Astrocyte of the spinal cord (primary cell): ENCODE measurements at regions not wholly inside any gene's neighbourhood (a gene's known extent, or its start where the extent isn't known, plus 50 kb on each side); places are given as distances from the start of the nearest gene placed in this dataset.
"Not testable (repeated sequence)": the region's sequence is repeated elsewhere in the genome, so short reads cannot be mapped to it uniquely, and the experiment has no call there.

Experiments used
- DNase-seq: peaks from one replicate; pipeline ENCODE4 v3.0.0; 2011; ENCODE audit warnings: low read depth, low spot score
- H3K4me3 ChIP-seq: 2 replicates; pipeline ENCODE4 v1.5.1; 2011; ENCODE audit warnings: low read depth, mild to moderate bottlenecking, low read length, moderate library complexity
- CTCF ChIP-seq: IDR thresholded peaks from 2 replicates; pipeline ENCODE4 v1.5.1; 2012; ENCODE audit warnings: low read depth, mild to moderate bottlenecking, low read length, inconsistent platforms
- in situ Hi-C: cut with HindIII; loops from 2 replicates; pipeline ENCODE4 v1.10.0; 2017; ENCODE audit warnings: low sequenced_read_pairs

GRCh38 chr9:88828492-88828974 is 162.7 kb upstream of the S1PR3 start:
- in situ Hi-C loops, result no loop called here
- DNase-seq, result no peak
- H3K4me3 ChIP-seq, result no peak overlapping the region
- TF ChIP-seq CTCF, result no peak

- peak; percentile 39 for DNase-seq
- in situ Hi-C loops, result no loop called here
- TF ChIP-seq CTCF, result no peak
These were observed 162.0 kb upstream of the S1PR3 start for GRCh38 chr9:88829276-88829675.

GRCh38 chr9:88831713-88832407 is 159.4 kb upstream of the S1PR3 start:
- TF ChIP-seq CTCF, result no peak
- no peak overlapping the region for H3K4me3 ChIP-seq
- DNase-seq, result no peak
- in situ Hi-C loops, result no loop called here

More at GRCh38 chr9:88829276-88829675, 162.0 kb upstream of the S1PR3 start:
- H3K4me3 ChIP-seq, result no peak overlapping the region

- no peak for TF ChIP-seq CTCF
- in situ Hi-C loops, result no loop called here
- H3K4me3 ChIP-seq, result no peak overlapping the region
- DNase-seq, result no peak
These were observed 157.3 kb upstream of the S1PR3 start for GRCh38 chr9:88833946-88834345.

GRCh38 chr9:88835038-88835466 is 156.2 kb upstream of the S1PR3 start:
- in situ Hi-C loops, result no loop called here
- no peak for TF ChIP-seq CTCF
- H3K4me3 ChIP-seq, result no peak overlapping the region
- peak; percentile 85 for DNase-seq

- in situ Hi-C loops, result no loop called here
- DNase-seq, result no peak
- no peak overlapping the region for H3K4me3 ChIP-seq
- TF ChIP-seq CTCF, result no peak
These were observed 155.5 kb upstream of the S1PR3 start for GRCh38 chr9:88835772-88836171.

- no peak for TF ChIP-seq CTCF
- no peak overlapping the region for H3K4me3 ChIP-seq
- in situ Hi-C loops, result no loop called here
These were observed 153.5 kb upstream of the S1PR3 start for GRCh38 chr9:88837731-88838130.

GRCh38 chr9:88849878-88850277 is 141.4 kb upstream of the S1PR3 start:
- H3K4me3 ChIP-seq, in situ Hi-C loops, DNase-seq: not testable (repeated sequence)

More at GRCh38 chr9:88837731-88838130, 153.5 kb upstream of the S1PR3 start:
- DNase-seq, result no peak
